ENCODE measurements at regions not wholly inside any gene's neighbourhood (a gene's known extent, or its start where the extent isn't known, plus 50 kb on each side); places are given as distances from the start of the nearest gene placed in this dataset.
"Not testable (repeated sequence)": the region's sequence is repeated elsewhere in the genome, so short reads cannot be mapped to it uniquely, and the experiment has no call there.

DNA sequence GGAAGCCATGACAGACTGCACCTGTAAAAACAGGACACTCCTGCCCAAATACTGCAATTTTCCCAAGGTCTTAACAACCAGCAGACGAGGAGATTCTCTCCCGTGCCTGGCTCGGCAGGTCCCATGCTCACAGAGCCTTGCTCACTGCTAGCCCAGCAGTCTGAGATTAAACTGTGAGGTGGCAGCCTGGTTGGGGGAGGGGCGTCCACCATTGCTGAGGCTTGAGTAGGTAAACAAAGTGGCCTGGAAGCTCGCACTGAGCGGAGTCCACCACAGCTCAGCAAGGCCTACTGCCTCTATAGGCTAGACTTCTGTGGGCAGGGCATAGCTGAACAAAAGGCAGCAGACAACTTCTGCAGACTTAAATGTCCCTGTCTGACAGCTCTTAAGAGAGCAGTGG lies 80.3 kb downstream of the ANXA5 start:
- DNase-seq (ENCODE audit: low read depth), result not testable (repeated sequence)

DNA sequence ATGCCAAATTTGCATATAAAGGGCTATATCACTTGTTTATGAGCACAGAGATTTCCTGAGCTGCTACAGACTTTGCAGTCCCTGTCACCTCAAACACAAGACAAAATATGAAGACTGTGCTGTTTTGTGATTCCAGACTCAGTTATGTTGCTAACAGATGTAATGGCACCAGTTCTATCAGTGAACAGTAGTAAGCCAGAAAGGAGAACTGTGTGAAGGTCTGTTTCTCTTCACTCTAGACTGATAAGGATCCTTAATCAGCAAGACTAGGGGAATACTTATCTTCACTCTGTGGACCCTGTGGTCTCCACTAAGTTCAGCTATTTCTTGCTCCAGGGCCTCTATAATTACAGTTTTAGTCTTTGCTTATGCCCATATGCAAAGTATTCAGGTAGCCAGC lies 82.7 kb downstream of the ANXA5 start:
- DNase-seq (ENCODE audit: low read depth), result no peak

DNA sequence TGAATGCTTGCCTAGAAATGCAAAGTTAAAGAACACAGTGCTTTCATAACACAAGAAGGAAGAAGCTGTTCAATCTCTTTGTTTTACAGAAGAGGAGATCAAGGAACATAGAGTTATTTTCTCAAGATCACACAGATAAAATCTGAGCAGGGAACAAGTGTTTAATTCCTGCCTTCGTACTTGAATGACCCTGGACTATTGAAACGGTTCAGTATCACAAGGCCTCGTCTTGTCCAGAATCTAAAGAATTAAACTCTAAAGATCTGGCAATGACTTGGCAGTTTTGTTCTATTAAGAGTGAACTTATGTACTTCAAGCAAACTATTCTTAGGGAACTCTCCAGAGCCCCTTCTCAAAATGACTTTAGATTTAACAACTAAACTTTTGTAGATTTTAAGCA lies 97.7 kb downstream of the ANXA5 start:
- DNase-seq (ENCODE audit: low read depth), result no peak

DNA sequence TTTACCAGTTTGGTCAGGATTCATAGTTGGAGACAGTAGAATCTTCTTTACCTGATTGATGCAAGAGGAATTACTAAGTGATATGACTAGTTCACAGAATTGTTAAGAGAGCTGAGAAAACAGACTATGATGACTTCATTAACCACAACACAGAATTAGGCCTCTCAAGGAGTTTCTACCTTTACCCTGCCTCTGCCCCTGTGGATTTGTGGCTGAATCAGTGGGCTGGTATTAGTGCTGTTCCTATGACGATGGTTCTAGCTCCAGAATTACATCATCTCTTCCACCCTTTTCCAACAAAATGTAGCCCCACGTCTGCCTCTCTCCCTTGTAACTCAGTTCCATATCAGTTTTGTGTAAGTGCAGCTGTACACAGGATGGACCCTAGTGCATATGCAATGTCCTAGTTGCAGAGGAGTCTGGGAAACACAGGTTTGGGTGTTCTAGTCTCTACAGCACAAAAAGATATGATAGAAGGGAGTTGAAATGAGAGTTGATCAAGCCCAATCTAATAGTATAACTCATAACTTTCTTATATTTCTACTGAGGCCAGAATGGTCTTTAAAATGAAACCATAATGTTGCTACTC lies 99.3 kb downstream of the ANXA5 start:
- DNase-seq (ENCODE audit: low read depth), result peak; percentile 34

DNA sequence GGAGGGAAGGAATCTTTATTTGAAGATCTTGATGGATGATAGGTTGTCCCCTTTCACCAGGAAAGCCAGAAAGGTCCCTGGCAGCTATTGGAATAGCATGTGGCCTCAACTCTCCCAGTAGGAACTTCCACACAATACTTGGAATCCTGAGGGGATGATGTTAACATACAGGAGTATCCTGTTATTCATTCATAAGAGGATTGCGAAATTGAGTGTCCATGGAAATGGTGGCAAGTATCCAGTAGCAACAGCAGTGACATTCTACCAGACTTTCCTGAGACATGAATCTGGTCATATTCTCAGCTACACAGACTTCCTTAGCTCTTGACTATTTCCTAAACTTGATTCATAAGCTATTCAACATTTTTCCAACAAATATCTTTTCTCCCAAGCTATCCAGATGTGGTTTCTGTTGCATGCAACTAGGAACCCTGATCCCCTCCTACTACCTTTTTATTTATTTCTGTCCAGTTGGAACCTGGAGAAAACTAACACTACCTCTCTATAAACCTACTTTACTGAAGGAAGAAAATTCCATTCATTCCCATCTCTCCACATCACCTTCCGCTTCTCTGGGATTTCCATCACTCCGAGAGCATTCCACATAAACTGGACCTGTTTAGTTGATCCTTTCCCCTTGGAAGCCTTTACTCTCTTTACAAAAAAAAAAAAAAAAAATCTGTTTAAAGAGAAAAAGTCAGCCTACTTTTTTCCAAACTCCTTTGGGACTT lies 101.8 kb downstream of the ANXA5 start:
- DNase-seq (ENCODE audit: low read depth), result peak; percentile 37

DNA sequence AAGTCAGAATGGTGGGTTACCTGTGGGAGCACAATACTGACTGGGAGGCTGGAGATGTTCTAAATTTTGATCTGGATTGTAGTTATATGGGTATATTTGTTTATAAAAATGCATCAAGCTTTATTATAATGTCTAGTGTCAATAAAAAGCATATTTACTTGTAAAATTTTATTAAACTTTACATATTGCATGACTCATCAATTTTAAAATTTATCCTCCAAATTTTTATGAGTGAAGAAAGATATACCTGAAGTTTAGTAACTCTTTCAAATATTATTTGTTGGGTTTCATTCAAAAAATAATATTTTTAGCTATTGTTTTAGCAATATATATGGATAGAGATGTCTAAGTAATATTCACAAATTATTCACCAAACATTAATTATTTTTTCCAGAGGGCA lies 103.0 kb downstream of the ANXA5 start:
- no peak for DNase-seq (ENCODE audit: low read depth)

DNA sequence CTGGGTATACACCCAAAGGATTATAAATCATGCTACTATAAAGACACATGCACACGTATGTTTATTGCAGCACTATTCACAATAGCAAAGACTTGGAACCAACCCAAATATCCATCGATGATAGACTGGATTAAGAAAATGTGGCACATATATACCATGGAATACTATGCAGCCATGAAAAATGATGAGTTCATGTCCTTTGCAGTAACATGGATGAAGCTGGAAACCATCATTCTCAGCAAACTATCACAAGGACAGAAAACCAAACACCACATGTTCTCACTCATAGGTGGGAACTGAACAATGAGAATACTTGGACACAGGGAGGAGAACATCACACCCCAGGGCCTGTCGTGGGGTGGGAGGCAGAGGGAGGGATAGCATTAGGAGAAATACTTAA lies 104.5 kb downstream of the ANXA5 start:
- not testable (repeated sequence) for DNase-seq (ENCODE audit: low read depth)

DNA sequence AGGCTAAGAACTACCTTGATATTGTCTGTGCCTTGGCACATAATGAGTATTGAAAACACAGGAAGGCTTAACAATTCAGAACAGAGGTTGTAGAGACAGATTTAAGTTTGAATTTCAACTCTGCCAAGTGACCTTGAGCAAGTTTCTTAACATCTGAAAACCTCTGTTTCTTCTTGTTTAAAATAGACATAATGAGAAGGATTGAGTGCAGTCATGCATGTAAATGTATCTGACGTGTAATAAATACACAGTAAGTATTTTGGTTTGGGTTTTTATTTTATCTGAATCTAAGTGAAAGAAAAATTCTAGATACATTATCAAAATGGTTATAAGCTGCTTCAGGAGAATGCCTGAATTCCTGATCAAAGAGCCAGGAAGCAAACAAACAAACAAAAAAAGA lies 111.9 kb downstream of the ANXA5 start:
- DNase-seq (ENCODE audit: low read depth), result no peak

DNA sequence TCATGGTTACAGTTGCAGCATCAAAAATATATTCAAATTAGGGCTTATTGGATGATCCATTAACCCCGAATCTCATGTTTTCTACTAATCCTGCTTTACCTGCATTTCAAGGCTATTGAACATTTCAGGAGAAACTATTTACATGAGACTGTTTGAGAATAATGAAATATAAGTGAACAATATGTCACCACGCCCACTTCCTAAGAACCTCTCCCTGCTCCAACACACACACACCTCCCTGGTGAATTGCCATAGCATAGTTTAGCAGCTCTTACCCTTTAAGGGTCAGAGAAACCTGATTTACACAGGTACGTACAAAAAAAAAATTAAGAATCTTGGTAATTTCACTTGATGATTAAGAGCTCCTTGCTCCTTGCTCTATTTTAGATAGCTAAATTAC lies 113.4 kb downstream of the ANXA5 start:
- DNase-seq (ENCODE audit: low read depth), result no peak

DNA sequence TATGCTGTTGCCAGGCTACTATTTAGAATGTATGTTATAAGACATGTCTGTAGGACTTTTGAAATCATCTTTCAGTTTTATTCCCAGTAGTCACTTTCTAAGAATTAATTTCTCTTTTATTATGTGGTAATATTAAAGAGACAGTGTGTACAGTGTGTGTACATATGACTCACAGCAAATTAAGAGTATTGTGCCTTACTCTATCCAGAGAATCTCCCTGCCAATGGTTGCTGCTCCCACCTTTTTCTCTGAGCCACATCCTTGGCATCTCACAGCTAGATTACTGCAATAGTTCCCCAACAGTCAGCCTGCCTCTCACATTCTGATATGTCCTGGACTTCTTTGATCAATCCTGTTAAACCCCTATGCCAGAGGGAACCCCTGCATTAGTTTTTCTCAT lies 114.5 kb downstream of the ANXA5 start:
- peak; percentile 3 for DNase-seq (ENCODE audit: low read depth)

DNA sequence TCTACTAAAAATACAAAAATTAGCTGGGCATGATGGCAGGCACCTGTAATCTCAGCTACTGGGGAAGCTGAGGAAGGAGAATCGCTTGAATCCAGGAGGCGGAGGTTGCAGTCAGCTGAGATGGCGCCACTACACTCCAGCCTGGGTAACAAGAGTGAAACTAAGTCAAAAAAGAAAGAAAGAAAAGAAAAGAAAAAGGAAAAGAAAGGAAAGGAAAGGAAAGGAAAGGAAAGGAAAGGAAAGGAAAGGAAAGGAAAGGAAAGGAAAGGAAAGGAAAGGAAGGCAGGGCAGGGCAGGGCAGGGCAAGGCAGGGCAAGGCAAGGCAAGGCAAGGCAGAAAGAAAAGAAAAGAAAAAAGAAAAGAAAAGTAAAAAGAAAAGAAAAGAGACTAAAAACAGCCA lies 121.4 kb downstream of the ANXA5 start:
- DNase-seq (ENCODE audit: low read depth), result not testable (repeated sequence)

DNA sequence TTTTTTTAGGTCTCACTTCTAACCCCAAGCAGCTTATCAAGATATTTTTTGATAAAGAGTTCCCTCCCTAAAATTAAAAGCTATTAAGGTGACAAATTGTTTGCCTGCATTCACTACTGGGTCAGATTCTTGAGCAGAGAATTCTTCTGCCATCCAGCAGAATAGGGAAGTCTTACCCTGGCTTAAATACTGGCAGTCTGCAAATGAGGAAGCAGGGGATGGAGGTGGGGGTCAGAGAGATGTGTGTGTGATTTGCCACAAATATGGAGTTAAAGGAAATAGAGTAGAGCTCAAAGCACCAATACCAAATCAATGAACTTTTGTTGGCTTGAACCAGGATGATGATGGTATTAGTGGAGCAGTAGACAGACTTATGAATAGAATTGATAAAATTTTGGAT lies 122.2 kb downstream of the ANXA5 start:
- no peak for DNase-seq (ENCODE audit: low read depth)

DNA sequence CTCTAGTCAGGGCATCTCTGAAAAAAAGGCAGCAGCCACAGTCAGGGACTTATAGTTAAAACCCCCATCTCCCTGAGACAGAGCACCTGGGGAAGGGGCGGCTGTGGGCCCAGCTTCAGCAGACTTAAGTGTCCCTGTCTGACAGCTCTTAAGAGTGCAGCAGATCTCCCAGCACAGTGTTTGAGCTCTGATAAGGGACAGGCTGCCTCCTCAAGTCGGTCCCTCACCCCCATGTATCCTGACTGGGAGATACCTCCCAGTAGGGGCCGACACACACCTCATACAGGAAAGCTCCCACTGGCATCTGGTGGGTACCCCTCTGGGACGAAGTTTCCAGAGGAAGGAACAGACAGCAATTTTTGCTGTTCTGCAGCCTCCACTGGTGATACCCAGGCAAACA lies 129.0 kb downstream of the ANXA5 start:
- DNase-seq (ENCODE audit: low read depth), result no peak

DNA sequence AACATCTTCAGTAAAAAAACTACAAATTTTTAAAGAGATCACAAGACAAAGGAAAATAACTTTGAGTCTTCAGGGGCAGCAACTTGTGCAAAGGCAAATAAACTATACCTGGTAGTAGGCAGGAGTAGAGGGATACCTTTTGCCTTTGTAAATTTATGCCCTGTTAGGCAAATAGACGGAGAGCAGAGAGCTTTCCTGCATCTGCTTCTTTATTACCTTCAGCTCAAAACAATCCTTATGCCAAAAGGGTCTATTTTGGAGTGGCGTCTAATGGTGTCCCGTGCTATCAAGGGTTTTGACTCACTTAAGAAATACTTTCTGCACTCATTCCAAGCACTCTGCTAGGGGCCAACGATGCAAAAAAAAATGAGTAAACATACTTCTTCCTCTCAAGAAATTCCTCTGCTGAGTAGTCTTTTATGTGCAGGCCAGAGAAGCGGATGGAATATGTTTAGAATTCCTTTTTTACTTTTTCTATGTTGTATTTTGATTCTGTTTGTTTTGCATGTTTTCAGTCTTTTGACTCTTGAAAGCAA lies 131.9 kb downstream of the ANXA5 start:
- no peak for DNase-seq (ENCODE audit: low read depth)

DNA sequence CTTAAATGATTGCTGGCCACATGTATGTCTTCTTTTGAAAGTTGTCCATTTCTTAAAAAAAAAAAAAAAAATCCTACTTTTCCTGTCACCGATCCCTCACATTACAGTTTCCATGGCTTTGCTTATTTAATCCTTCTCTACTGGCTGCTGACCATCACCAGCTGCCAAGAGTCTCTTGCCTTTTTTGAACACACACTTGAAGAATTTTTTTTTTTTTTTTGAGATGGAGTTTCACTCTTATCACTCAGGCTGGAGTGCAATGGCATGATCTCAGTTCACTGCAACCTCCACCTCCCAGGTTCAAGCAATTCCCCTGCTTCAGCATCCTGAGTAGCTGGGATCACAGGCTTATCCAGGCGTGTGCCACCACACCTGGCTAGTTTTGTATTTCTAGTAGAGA lies 134.0 kb downstream of the ANXA5 start:
- DNase-seq (ENCODE audit: low read depth), result no peak

DNA sequence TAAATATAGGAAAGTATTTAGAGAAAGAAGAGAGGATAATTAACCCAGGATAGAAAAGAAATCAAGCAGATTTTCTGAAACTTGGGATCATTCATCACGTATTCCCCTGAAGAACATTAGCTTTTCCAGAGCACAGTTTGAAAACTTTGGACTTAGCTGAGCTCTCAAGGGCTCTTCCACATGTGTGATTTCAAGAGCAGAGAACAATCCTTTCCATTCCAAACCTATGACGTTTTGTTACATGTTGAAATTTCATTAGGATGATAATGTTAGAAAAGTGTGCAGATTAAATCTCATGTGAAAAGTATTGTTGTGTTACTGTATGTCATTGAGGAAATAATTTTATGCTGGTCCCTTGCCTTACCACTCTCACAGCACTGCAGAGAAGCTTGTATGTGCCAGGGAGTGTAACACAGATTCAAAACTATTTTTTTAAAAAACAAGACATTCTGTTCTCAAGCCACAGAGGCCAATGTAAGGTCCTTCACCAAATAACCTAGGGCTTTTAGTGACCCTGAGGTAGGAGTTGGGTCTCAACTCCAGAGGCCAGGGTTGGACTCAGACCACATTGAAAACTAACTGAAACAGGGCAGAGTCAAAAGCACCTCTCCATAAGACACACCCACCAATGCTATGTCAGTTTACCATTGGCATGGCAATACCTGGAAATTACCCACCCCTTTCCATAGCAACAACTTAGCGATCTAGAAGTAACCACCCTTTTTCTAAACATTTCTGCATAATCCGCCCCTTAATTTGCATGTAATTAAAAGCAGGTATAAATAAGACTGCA lies 141.3 kb downstream of the ANXA5 start:
- DNase-seq (ENCODE audit: low read depth), result peak; percentile 7

DNA sequence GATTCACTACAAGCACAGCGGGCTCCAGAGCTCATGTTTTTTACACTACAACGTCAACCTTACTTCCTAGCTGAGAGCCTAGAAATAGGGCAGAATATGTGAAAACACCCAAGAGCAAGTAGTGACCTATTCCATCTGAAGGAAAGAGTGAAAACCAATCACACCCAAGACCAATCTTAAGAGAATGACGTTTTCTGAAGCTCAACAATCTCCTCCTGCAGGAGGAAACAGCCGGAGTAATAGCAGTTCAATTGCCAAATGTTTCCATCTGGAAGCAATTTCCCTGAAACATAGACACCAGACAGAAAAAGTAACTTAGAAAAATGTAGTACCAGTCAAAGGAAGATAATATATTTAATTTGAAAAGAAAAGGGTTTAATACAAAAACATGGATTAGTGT lies 142.4 kb downstream of the ANXA5 start:
- no peak for DNase-seq (ENCODE audit: low read depth)

DNA sequence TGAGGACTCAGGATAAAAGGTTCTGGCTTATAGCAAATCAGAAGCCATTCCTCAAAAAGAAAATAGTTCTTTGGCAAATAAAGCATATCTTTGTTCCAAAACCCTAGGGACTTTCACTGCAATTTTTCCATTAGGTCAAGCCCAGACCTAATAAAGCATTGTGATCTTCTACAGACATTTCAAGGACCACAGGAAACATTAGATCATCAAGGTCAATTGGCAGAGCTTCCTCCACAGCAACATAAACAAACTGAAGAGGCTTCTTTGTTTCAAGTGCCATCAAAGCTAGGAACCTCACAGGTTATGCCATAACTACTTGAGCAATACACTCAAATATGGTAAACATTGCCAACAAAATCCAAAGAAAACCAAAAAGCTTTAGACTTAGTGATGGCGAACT lies 144.9 kb downstream of the ANXA5 start:
- peak; percentile 2 for DNase-seq (ENCODE audit: low read depth)

DNA sequence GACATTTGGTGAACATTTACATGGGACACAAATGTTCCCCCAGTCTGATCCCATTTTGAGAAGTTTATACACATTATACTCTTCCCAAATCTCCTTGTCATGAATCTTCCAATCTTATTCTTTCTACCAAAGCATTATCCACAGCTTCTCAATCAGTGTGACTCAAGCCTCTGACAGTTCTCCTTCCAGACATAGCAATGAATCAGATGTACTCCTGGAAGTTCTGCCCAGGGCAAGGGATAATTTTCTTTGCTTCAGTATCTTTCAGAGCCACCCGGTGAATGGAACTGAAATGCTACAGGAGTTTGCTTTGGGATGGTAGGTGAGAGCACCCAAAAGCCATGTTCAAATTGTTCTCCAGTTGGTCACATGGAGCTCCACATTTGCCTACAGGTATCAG lies 145.5 kb downstream of the ANXA5 start:
- DNase-seq (ENCODE audit: low read depth), result peak; percentile 5

DNA sequence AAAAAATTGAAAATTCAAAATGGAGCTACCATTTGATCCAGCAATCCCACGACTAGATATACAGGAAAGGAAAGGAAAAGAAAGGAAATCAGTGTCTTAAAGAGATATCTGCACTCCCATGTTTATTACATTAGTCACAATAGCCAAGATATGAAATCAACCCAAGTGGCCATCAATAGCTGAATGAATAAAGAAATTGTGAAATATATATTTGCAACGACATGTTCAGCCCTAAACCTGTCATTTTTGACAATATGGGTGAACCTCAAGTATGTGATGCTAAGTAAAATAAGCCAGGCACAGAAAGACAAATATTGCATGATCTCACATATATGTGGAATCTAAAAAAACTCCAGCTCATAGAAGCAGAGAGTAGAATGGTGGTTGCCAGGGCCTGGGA lies 155.1 kb downstream of the ANXA5 start:
- DNase-seq (ENCODE audit: low read depth), result no peak

DNA sequence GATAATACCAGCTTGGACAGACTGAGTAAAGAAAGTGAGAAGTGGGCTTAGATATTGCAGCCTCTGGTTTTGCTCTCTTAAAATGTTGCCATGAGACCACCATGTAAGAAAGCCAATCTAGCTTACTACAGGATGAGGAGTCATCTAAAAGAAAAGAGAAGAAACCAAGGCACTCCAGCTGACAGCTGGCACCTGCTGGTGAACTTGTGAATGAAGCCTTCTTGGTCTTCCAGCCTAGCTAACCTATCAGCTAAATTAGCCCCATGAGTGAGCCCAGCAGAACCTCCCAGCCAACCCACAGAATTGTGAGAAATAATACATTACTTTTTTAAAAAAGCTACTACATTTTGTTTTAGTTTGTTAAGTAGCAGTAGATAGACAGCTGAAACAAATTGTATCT lies 154.5 kb upstream of the QRFPR start:
- no peak for DNase-seq (ENCODE audit: low read depth)

DNA sequence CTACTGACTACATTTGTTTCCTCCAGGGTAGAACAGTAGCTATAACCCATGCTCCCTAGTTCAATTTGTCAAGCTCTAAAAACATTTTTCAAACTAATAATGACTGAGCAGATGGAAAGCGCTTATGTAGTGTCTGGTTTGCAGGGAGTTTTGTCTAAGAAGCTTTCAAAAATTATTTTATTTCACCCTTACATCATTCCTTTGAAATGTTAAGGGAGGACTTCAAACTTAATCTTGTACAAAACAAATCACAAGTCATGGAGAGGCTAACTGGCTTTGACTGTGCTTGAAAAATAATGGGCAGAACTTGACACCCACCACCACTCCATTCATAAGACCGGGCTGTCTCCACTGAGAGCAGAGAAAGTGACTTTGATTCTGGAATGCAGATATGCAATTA lies 153.4 kb upstream of the QRFPR start:
- DNase-seq (ENCODE audit: low read depth), result no peak

DNA sequence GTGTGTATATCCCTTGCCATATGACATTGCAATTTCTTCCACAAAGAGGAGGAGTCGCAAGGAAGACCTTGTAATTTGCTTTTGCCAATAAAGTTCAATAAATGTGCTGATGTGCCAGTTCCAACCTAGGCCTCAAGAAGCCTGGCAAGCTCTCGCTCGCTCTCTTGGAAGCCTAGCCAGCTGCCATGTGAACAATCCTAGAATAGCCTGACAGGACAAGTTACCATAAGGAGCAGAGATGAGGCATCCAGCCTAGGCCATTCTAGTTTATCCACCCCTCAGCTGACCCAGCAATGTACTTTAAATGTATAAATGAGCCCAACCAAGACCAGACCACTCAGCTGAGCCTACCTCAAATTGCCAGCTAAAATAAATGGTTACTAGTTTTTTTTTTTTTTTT lies 145.7 kb upstream of the QRFPR start:
- no peak for DNase-seq (ENCODE audit: low read depth)
